ENCODE measurements at regions not wholly inside any gene's neighbourhood (a gene's known extent, or its start where the extent isn't known, plus 50 kb on each side); places are given as distances from the start of the nearest gene placed in this dataset.

GRCh38 chr16:55042556-55043432, 112.1 kb downstream of the IRX5 start:
- TF ChIP-seq EZH2 (IDR thresholded peaks at IDR 0.05; ENCODE audit: borderline replicate concordance, low read depth, low read length, severe bottlenecking): no peak
- TF ChIP-seq POLR2A (IDR thresholded peaks at IDR 0.05; ENCODE audit: low read depth, low read length): no peak
- TF ChIP-seq POLR2AphosphoS5 (IDR thresholded peaks at IDR 0.05; ENCODE audit: insufficient read depth, low read depth, low read length): no peak
- no peak for TF ChIP-seq CTCF (IDR thresholded peaks at IDR 0.05; ENCODE audit: extremely low read depth in 1 of 2, insufficient read depth in 1 of 2, low read depth in 1 of 2, low read length in 2 of 2)
- no peak for TF ChIP-seq JUN (IDR thresholded peaks at IDR 0.05; ENCODE audit: borderline replicate concordance, insufficient read depth, insufficient read length, low read depth)
- TF ChIP-seq, protein P1, sequence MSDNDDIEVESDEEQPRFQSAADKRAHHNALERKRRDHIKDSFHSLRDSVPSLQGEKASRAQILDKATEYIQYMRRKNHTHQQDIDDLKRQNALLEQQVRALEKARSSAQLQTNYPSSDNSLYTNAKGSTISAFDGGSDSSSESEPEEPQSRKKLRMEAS (IDR thresholded peaks at IDR 0.05; ENCODE audit: insufficient read depth, insufficient read length): no peak

Measured in endothelial cell of umbilical vein (primary cell).